ENCODE measurements at regions not wholly inside any gene's neighbourhood (a gene's known extent, or its start where the extent isn't known, plus 50 kb on each side); places are given as distances from the start of the nearest gene placed in this dataset.

GRCh38 chr2:122328816-122329215 lies 573.4 kb downstream of the TSN start:
- TF ChIP-seq, protein P1, sequence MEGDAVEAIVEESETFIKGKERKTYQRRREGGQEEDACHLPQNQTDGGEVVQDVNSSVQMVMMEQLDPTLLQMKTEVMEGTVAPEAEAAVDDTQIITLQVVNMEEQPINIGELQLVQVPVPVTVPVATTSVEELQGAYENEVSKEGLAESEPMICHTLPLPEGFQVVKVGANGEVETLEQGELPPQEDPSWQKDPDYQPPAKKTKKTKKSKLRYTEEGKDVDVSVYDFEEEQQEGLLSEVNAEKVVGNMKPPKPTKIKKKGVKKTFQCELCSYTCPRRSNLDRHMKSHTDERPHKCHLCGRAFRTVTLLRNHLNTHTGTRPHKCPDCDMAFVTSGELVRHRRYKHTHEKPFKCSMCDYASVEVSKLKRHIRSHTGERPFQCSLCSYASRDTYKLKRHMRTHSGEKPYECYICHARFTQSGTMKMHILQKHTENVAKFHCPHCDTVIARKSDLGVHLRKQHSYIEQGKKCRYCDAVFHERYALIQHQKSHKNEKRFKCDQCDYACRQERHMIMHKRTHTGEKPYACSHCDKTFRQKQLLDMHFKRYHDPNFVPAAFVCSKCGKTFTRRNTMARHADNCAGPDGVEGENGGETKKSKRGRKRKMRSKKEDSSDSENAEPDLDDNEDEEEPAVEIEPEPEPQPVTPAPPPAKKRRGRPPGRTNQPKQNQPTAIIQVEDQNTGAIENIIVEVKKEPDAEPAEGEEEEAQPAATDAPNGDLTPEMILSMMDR (IDR thresholded peaks at IDR 0.05; ENCODE audit: control extremely low read depth, extremely low read depth), result no peak
- no peaks in the 10 kb centered on the region for H3K36me3 ChIP-seq (ENCODE audit: control insufficient read depth in 4 of 4, insufficient read depth in 4 of 4, low read length in 4 of 4)
- WGBS, 2 donors, result 65 to 76% methylated on average over 4 of the region's 4 CpGs
- no peaks in the 10 kb centered on the region for H3K4me1 ChIP-seq (ENCODE audit: control insufficient read depth in 5 of 5, insufficient read depth in 5 of 5, low read length in 5 of 5)
- DNase-seq (no peak), ATAC-seq (ENCODE audit: insufficient read depth, low FRiP score) (no peak)
- peaks cover 0 to 2% (median 0%) of the 10 kb centered on the region in 3 donors for H3K27me3 ChIP-seq (ENCODE audit: control insufficient read depth in 3 of 3, insufficient read depth in 3 of 3, low read length in 2 of 3)
- no peak overlapping the region for H3K9ac ChIP-seq (ENCODE audit: insufficient read depth in 1 of 2, low read length in 2 of 2)
- H3K4me3 ChIP-seq, result no peak overlapping the region
- H3K9me3 ChIP-seq (ENCODE audit: control insufficient read depth in 4 of 4, insufficient read depth in 3 of 4, low read length in 3 of 4), result peaks cover 0 to 1% (median 0%) of the 10 kb centered on the region in 4 donors
- H3K27ac ChIP-seq (ENCODE audit: low read depth in 1 of 2, low read length in 1 of 2), result no peak overlapping the region

DNA sequence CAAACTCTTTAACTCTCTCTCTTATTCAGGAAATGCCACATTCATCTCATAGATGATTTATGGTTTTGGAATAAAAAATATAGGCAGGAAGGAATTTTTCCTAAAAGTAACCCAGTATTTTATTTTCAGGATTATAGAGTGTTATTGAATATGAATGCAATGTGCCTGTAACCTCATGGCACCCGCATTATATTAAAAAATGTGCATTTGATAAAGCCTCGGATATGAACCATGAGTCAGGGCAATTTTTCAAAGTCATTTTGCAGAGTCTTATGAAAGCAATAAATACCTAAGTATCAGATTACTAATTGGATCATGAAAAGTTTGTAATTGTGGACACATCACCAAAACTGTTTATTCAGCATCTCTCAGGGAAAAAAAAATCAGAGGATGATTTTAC lies 573.8 kb downstream of the TSN start:
- Histone ChIP-seq H3K9me3 (ENCODE audit: control insufficient read depth in 4 of 4, insufficient read depth in 3 of 4, low read length in 3 of 4) (peaks cover 0 to 1% (median 0%) of the 10 kb centered on the region in 4 donors), H3K4me3 (no peak overlapping the region), H3K9ac (ENCODE audit: insufficient read depth in 1 of 2, low read length in 2 of 2) (no peak overlapping the region), H3K36me3 (ENCODE audit: control insufficient read depth in 4 of 4, insufficient read depth in 4 of 4, low read length in 4 of 4) (no peaks in the 10 kb centered on the region), H3K4me1 (ENCODE audit: control insufficient read depth in 5 of 5, insufficient read depth in 5 of 5, low read length in 5 of 5) (no peaks in the 10 kb centered on the region), H3K27me3 (ENCODE audit: control insufficient read depth in 3 of 3, insufficient read depth in 3 of 3, low read length in 2 of 3) (peaks cover 0 to 2% (median 0%) of the 10 kb centered on the region in 3 donors), H3K27ac (ENCODE audit: low read depth in 1 of 2, low read length in 1 of 2) (no peak overlapping the region)
- ATAC-seq (ENCODE audit: insufficient read depth, low FRiP score) (no peak), DNase-seq (no peak)
- TF ChIP-seq, protein P1 (IDR thresholded peaks at IDR 0.05; ENCODE audit: control extremely low read depth, extremely low read depth), result no peak
- WGBS, 2 donors, result 76 to 91% methylated on average over 2 of the region's 2 CpGs

DNA sequence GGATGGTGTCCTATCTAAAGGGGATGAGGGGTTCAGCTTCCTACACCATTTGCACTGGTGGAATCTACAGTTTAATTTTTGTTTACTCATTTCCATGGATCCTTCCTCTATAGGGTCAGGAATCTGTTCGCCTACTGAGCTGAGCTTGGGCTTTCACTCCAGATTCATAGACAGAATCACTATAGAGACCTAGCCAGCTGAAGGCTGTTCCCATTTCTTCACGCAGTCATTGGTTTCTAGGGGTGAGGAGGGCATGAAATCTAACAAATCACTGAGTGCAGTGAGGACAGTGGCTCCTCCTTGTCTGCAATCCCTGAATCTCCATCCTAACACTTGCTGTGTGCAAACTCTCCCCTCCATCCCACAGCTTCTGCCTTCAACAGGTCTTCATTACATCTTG lies 578.5 kb downstream of the TSN start:
- H3K9me3 ChIP-seq (ENCODE audit: control insufficient read depth in 4 of 4, insufficient read depth in 3 of 4, low read length in 3 of 4), result no peaks in the 10 kb centered on the region
- H3K4me3 ChIP-seq, result no peak overlapping the region
- H3K27ac ChIP-seq (ENCODE audit: low read depth in 1 of 2, low read length in 1 of 2), result no peak overlapping the region
- DNase-seq (no peak), ATAC-seq (ENCODE audit: insufficient read depth, low FRiP score) (no peak)
- 89 to 91% methylated on average over 2 of the region's 2 CpGs for WGBS, 2 donors
- H3K27me3 ChIP-seq (ENCODE audit: control insufficient read depth in 3 of 3, insufficient read depth in 3 of 3, low read length in 2 of 3), result no peaks in the 10 kb centered on the region
- TF ChIP-seq, protein P1 (IDR thresholded peaks at IDR 0.05; ENCODE audit: control extremely low read depth, extremely low read depth), result no peak
- no peaks in the 10 kb centered on the region for H3K4me1 ChIP-seq (ENCODE audit: control insufficient read depth in 5 of 5, insufficient read depth in 5 of 5, low read length in 5 of 5)
- H3K9ac ChIP-seq (ENCODE audit: insufficient read depth in 1 of 2, low read length in 2 of 2), result no peak overlapping the region
- H3K36me3 ChIP-seq (ENCODE audit: control insufficient read depth in 4 of 4, insufficient read depth in 4 of 4, low read length in 4 of 4), result no peaks in the 10 kb centered on the region

- no peak for DNase-seq
- no peak overlapping the region for H3K27ac ChIP-seq (ENCODE audit: low read depth in 1 of 2, low read length in 1 of 2)
- H3K9me3 ChIP-seq (ENCODE audit: control insufficient read depth in 4 of 4, insufficient read depth in 3 of 4, low read length in 3 of 4), result no peaks in the 10 kb centered on the region
- no peak overlapping the region for H3K9ac ChIP-seq (ENCODE audit: insufficient read depth in 1 of 2, low read length in 2 of 2)
- no peaks in the 10 kb centered on the region for H3K36me3 ChIP-seq (ENCODE audit: control insufficient read depth in 4 of 4, insufficient read depth in 4 of 4, low read length in 4 of 4)
- no peak for ATAC-seq (ENCODE audit: insufficient read depth, low FRiP score)
- no peaks in the 10 kb centered on the region for H3K4me1 ChIP-seq (ENCODE audit: control insufficient read depth in 5 of 5, insufficient read depth in 5 of 5, low read length in 5 of 5)
- WGBS, 2 donors, result 62 to 69% methylated on average over 5 of the region's 5 CpGs
- TF ChIP-seq, protein P1 (IDR thresholded peaks at IDR 0.05; ENCODE audit: control extremely low read depth, extremely low read depth), result no peak
- H3K27me3 ChIP-seq (ENCODE audit: control insufficient read depth in 3 of 3, insufficient read depth in 3 of 3, low read length in 2 of 3), result no peaks in the 10 kb centered on the region
- H3K4me3 ChIP-seq, result no peak overlapping the region
These were observed 582.5 kb downstream of the TSN start for GRCh38 chr2:122338000-122338399.
